ENCODE measurements at regions not wholly inside any gene's neighbourhood (a gene's known extent, or its start where the extent isn't known, plus 50 kb on each side); places are given as distances from the start of the nearest gene placed in this dataset.

DNA sequence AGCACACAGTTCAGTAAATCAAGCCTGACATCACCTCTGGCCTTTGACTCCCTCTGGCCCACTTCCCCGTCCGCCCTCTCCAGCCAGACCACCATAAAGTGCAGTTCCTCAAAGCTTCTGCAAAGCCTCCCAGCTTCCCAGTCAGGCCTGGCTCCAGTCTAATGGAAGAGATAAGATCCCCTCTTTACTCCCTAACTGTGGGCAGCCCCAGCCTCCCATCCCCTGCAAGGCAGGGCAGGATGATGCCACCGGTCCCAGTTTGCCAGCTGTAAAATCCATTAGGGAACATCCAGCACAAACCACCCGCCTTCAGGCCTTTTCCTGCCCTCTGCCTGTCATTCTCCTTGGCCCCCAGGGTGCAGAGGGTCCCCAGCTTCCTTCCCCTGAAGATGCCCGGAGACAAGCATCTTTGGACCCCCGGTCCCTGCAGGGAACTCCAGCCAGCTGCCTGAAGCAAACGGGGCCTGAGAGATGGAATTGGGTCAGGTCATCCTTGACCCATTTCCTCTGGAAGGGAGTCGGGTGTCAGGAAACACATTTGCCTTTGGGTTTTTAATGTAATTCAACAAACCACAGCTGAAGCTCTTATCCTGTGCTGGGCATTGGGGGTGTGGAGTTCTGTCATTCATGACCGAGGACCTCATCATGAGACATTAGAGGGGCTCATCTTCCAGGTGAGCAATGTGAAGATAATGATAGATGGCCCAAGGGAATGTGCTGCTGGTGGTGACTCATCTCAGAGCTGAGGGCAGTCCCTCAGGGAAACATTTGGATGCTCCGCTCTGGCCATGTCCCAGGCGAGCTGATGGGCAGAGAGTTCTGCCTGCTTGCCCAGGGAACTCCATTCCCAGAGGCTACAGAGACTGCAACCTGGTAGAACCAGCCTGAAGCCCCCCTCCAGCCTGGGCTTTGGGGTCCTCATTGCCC lies 93.8 kb upstream of the CLMN start:
- no peak for DNase-seq (ENCODE audit: low read depth in 1 of 2, low spot score in 1 of 2)

DNA sequence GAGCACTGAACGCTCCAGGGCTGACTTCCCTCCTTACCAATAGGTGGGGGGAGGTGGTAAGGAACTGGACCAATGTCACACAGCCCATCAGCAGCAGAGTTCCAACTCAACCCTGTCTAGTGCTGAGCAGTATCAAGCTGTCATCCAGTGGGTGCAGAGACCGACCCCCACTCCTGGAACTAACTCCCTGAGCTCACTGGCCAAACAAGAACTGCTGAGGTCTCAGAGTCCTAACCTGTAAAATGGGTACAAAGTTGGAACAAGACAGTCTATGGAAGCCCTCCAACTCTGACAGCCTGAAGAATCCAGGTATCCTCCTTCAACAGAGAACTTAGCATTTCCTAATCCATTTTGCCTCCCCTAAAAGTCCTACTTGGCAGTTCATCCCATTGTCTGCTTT lies 91.1 kb upstream of the CLMN start:
- DNase-seq (ENCODE audit: low read depth in 1 of 2, low spot score in 1 of 2): no peak

DNA sequence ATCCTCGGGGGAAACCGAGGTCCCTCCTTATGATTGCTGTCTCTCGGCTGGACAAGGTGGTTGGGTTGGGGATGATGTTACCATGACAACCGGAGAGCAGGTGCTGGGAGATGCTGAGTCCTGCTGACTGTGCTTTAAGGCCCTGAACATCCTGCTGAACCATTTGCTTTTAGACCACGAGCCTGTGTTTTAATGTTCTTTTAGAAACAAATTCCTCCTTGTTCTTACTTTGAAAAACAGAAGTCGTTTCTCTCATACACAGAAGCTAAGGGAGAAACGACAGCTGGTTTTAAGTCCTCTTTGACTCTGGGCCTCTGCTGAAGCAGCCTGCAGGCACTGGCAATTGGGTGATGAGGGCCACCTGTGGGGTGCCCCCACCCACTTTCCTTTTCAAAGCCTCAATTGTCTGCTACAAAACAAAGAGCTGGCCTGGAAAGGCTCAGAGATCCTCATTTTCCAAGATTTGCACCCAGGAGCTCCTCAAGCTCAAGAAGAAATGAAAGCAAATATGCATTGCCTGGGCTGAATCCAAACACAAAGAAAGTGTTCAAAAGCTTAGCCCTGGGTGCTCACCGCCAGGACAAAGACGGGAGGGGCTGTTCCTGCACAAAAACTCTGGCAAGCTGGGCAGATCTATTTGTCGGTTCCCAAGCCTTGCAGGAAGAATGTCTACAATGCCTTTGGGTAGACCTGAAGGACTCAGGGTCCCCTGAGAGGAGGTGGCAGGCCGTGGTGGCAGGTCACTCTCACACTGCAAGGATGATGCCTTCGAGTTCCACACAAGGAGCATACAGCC lies 90.0 kb upstream of the CLMN start:
- no peak for DNase-seq (ENCODE audit: low read depth in 1 of 2, low spot score in 1 of 2)

DNA sequence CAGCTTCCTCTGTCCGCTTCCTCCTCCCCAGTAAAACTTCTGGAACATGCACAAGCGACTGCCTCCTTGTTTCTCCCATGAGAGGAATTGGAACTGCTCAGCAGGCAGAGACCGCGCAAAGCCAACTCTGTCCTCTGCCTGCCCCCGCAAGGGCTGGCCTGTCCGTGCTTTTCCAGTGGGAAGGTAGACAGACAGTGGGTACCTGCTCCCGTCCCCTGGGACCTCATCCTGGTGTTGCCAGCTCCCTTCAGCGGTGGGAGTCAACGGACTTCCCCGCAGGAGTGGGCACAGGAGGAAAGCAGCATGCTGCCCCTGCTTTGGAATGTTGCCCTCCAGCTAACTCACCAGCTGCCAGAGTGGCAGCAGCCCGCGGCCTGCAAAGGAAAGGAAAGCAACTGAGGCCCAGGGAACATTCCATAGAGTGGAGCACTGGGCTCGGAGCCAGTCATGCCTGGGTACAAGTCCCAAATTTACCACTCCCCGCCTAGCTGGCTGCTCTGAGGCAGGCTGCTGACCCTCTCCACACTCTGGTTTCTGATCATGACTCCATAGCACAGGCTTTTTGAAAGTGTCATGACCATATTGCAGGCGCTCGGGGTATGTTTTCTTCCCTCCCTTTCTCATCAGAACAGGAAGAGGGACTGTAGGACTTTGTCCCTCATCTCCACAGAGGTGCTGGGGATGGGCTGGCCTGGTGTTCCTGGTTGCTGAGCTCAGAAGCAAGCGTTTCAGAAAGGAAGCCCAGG lies 89.2 kb upstream of the CLMN start:
- no peak for DNase-seq (ENCODE audit: low read depth in 1 of 2, low spot score in 1 of 2)

DNA sequence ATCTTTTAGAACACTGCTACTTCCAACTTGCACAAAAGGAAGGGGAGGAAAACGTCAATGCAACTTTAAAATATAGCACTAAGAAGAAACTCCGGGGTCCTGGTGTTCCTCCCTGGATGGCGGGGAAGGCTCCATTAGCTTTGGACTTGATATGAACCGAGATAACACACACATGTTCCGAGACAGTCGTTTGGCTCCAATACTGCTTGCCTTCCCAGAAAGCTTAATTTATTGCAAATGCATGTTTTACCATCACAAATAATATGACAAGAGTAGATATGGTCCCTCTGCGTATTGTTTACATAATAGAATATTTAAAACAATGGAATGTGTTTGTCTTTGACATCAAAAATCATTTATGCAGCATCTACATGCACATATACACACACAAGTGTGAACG lies 87.6 kb upstream of the CLMN start:
- no peak for DNase-seq (ENCODE audit: low read depth in 1 of 2, low spot score in 1 of 2)

DNA sequence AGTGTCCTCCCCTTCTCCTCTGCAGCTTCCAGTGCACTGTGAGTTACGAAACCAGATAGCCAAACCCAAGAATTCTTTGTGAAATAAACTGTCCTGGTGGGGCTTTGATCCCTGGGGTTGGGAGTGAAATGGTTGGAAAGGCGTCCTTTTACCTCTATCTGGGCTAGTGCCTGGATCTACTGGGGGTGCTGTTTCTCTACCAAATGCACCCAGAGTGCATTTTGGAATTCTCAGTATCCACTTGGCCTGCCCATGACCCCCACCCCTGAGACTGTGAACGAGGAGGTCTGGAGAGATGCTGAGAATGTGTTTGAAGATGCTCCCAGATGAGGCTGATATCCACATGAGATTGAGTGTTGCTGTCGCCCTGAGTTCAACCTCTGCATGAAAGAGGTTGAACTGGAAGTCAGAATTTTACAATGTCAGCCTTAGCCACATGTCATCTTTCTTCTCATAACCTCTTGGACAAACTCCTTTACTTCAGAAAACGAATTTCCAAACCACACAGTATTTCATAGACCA lies 87.1 kb upstream of the CLMN start:
- no peak for DNase-seq (ENCODE audit: low read depth in 1 of 2, low spot score in 1 of 2)

DNA sequence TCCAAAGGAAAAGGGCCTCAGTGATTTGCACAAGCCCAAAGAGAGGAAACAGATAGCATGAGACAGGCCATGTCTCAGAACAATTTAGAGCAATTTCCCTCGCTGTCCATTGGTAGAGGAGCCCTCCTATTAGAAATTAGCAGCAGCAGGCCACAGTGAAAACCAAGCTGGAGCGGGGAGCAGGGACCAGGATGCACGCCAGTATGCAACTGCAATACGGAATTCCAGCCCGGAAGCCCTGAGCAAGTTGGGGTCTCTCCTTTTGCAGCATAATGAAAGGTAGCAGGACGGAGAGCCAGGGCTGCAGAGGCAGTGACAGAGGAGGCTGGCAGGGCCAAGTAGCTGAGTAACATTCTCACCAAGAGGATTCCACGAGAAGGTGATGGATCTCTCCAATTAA lies 84.9 kb upstream of the CLMN start:
- DNase-seq (ENCODE audit: low read depth in 1 of 2, low spot score in 1 of 2): no peak

DNA sequence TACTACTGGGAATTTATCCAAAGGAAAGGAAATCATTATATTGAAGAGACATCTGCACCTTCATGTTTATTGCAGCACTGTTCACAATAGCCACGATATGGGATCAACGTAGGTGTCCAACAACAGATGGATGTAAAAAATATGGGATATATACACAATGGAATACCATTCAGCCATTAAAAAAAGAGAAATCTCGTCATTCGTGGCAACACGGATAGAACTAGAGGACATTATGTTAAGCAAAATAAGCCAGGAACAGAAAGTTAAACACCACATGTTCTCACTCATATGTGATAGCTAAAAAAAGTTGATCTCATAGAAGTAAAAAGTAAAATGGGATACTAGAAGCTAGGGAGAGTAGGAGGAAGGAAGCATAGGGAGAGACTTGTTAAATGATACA lies 82.9 kb upstream of the CLMN start:
- DNase-seq (ENCODE audit: low read depth in 1 of 2, low spot score in 1 of 2): no peak

DNA sequence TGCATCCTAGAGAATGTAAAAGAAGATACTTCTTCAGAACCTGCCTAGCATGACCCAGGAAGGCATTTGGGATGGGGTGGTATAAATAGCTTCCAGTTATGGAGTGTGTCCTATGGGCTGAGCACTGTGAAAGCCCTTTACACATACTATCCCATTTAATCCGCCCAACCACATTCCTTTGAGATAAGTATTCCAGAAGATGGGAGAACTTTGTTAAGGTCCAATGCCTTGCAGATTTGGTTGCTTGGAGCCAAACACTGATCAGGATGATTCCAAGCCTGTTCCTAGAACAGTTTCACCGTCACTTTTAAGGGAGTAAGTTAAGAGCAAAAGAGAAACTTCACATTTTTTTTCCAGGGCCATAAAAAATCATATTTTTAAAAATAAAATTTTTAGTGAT lies 82.5 kb upstream of the CLMN start:
- DNase-seq (ENCODE audit: low read depth in 1 of 2, low spot score in 1 of 2): no peak

DNA sequence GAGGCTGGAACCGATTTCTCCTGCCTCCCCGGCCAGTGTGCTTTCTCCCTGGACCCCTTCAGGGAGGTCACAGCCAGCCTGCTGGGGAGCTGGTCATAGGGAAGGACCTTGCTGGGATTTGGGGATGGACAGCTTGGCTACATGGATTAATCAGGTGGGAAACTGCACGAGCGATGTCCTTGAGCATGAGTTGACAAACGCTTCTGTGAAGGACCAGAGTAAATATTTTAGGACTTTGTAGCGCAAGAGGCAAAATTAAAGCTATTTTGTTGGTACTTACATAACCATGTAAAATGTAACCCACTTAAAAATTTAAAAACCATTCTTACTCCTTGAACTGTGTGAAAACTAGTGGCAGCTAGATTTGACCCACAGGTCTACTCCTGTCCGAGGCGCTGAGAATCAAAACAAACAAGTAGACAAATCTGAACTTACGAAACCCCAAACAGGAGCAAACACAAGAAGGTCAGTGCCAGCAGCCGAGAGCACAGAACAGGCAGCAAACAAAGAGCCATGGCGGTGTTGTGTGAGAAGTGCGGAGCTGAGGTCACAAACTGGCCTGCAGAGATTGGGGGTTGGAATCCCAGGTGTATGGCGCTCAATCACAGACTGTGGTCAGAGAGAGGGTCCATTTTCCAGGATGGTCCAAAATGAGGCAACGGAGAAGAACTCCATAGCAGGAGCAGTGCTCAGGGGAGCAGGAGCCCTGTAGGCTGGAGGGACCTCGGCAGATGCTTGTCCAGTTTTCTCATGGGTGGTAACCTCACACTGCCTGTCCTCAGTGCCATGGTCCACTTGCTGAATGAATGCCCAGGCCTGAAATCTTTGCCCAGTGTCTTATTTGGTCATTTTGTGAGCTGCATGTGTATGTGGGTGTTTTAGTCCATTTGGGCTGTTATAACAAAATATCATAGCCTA lies 79.2 kb upstream of the CLMN start:
- DNase-seq (ENCODE audit: low read depth in 1 of 2, low spot score in 1 of 2): no peak

DNA sequence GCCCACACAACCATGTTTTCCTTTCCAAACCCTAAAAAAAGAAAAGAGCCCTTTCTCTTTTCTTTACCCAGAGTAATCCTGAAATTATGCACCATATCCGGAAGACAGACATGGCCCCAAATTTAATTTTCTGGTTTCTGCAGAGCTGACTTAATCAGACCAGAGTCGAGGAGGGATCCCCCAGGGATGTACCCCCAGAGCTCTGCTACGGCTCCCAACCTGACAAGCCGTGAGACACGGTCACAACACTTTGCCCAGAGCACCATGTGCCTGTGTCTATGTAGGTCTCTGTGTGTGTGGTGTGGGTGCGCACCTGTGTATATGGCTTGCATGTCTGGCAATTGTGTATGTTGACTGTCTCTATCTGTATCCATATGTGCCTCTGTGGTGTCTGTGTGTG lies 77.6 kb upstream of the CLMN start:
- no peak for DNase-seq (ENCODE audit: low read depth in 1 of 2, low spot score in 1 of 2)

DNA sequence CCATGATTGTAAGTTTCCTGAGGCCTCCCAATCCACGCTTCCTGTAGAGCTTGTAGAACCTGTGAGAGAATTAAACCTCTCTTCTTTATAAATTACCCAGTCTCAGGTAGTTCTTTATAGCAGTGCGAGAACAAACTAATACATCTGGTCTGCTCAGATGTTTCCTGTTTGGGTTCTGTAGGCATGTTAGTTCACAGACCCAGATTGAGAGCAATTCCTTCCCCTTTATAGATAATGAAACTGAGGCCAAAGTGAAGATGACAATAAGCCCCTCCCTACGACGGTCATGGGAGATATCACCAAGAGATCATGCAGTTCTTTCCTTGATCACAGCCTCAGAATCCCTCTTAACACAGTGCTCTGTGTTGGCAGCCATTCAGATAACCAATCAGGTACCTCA lies 76.5 kb upstream of the CLMN start:
- DNase-seq (ENCODE audit: low read depth in 1 of 2, low spot score in 1 of 2): no peak

DNA sequence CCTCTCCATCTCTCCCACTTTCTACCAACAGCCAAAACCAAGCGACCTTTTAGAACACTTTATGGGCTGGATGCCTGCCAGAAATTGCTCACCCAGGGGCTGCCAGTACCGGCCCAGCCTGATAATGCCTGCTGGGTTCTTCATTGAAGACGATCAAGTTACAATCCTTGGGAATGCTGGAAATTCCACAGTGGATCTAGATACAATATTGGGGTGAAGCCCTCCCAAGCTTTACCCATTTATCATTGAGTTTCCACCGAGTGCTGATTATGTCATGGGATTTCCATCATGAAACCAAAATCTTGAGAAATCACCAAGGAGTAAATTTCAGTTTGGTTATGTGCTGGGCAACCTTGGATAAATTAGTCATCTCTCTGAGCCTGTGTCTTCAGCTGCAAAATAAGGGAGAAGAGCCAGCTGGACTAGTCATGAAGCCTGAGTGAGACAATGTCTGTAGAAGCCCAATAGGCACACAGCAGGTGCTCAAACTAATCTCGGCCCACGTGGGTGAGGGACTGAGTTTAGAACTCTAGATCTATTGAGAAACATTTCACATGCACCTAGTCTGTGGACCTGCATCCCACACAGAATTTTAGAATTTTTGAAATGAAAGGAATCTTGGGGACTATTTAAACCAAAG lies 75.5 kb upstream of the CLMN start:
- DNase-seq (ENCODE audit: low read depth in 1 of 2, low spot score in 1 of 2): no peak

DNA sequence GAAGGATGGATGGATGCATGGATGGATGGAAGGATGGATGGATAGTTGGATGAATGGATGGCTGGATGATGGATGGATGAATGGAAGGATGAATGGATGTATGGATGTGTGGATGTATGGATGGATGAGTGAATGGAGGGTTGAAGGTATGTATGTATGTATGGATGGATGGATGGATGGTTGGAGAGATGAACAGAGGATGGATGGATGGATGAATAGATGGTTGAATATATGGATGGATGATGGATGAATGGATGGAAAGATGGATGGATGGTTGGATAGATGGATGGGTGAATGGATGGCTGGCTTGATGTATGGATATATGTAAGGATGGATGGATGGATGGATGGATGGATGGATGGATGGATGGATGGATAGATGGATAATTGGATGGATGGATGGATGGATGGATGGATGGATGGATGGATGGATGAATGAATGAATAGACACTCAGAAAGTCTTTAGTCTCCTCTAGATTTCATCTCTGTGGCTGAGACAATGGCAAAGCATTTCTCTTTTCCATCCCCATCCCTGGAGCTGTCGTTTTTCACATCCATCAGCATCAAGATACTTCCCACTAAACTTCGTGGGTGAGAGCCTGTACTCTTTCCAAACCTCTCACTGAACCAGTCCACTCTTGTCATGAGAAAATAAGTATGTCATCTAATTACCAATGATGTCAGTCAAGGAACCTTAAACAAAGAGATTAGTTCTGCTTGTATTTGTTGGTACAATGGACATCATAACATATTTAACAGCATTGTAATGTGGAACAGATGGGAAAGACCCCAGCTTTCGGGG lies 74.8 kb upstream of the CLMN start:
- DNase-seq (ENCODE audit: low read depth in 1 of 2, low spot score in 1 of 2): no peak

DNA sequence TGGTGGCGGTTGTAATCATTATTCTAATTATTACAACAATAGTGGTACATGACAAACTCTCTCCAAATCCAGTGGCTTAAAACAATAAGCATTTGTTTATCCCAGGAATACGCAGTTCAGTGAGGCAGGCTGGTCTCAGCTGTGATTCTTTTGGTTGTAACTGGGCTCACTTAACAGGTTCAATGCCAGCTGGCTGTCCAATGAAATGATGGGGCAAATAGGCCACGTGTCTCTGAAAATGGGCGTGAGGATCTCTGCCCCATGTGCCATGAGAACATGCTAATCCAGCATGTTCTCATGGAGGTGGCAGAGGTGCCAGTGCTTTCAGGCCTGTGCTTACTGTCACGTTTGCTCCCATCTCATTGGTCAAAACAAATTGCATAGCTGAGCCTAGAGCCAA lies 73.1 kb upstream of the CLMN start:
- no peak for DNase-seq (ENCODE audit: low read depth in 1 of 2, low spot score in 1 of 2)

DNA sequence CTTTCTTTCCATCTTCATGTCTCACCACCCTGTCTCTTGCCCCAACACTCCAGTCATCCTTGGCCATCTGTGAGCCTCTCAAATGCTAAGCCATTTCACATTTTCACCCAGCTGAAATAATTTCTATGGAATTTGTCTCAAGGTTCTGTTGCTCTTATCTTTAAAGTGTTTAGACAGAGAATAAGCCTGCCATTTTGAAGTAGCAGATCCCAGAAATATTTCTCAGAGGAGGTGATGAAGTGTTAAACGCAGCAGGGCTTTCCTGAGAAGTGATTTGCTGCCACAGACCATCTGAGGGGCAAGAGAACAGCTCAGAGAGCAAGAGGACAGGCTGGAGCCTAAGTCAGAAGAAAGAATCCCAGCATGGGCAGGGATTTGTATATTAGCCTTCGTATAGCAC lies 71.6 kb upstream of the CLMN start:
- no peak for DNase-seq (ENCODE audit: low read depth in 1 of 2, low spot score in 1 of 2)

DNA sequence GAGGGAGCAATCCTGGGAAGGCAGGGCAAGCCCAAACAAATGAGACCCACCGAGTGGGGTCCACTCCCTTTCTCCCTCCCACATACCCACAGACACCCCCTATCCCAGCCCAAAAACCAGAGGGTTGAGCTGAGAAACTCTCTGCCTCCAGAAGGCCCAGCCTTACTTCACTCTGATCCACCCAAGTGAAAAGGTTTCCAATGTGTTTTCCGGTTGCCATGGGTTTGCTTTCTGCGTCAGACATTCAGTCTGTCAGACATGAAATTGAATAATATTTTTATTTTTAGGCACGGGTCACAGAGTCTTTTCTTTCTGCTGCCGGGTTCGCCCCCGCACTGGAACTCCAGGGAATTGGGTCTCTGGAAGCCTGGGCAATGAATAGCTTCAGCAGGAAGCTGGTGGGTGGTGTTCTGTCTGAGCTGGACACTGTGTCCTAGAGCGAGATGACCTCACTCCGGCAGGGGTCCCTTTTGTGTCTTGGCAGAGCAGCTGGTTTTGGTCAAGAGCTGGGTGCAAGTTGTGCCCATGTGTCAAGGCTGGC lies 69.8 kb upstream of the CLMN start:
- DNase-seq (ENCODE audit: low read depth in 1 of 2, low spot score in 1 of 2): no peak

DNA sequence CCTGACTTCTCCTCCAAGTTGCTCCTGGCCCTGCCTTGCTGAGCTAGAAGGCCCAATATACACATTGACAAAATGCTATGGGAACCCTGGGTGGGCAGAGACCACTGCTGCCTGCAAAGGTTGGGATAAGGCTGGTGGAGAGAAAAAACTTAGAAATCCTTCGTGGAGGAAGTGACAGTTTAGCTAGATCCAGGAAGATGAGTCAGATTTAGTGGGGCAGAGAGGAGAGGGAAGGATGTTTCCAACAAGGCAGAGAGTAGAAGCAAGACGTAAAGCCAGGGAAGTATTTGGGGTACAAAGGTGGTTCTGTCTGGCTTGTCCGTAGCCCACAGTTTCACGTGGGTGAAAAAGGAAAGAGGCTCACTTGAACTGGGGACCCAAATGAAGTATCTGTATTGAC lies 69.0 kb upstream of the CLMN start:
- DNase-seq (ENCODE audit: low read depth in 1 of 2, low spot score in 1 of 2): no peak
